PC-9 (cell line): ENCODE measurements at regions not wholly inside any gene's neighbourhood (a gene's known extent, or its start where the extent isn't known, plus 50 kb on each side); places are given as distances from the start of the nearest gene placed in this dataset.

Source experiments
- BruUV-seq: library from RNA; stranded (reverse); fragments of 400-500 nt; replicated peaks from 2 replicates; lab custom pipeline; 2021; lab: Mats Ljungman, UMichigan
- CTCF ChIA-PET: fragments of 300-600 bp; sonication (Branson Sonifier 250); formaldehyde crosslinking; loops from one replicate; lab custom pipeline; 2022; ENCODE audit warnings: antibody characterized with exemption; lab: Charles Lee
- POLR2A ChIA-PET: fragments of 300-600 bp; sonication (Branson Sonifier 250); formaldehyde crosslinking; loops from one replicate; lab custom pipeline; 2022; ENCODE audit warnings: antibody characterized with exemption; ENCODE audit not compliant: unreplicated experiment; lab: Charles Lee
- DNase-seq, 2 experiments: peaks; one replicate each; pipeline versions ENCODE4 v3.0.0 to v3.0.0-alpha.2; 2015 to 2022; ENCODE audit warnings: mixed read lengths in 1 of 2
- H2AFZ ChIP-seq: fragments of 200-600 bp; sonication (generic); 2 replicates; pipeline ENCODE4 v1.8.1; 2017; ENCODE audit warnings: antibody characterized with exemption
- H3F3A ChIP-seq: fragments of 200-600 bp; sonication (generic); 2 replicates; pipeline ENCODE4 v1.8.1; 2017; ENCODE audit warnings: antibody characterized with exemption, mild to moderate bottlenecking, low read depth; ENCODE audit not compliant: insufficient read depth
- H3K27ac ChIP-seq: fragments of 200-600 bp; sonication (generic); 2 replicates; pipeline ENCODE4 v1.6.1; 2016; ENCODE audit warnings: mixed run types
- H3K27me3 ChIP-seq: fragments of 200-600 bp; sonication (generic); 2 replicates; pipeline ENCODE4 v1.6.1; 2016; ENCODE audit warnings: low read depth, mixed run types; ENCODE audit not compliant: insufficient read depth
- H3K36me3 ChIP-seq: fragments of 200-600 bp; sonication (generic); 2 replicates; pipeline ENCODE4 v1.6.1; 2016; ENCODE audit warnings: low read depth, mixed run types
- H3K4me1 ChIP-seq: fragments of 200-600 bp; sonication (generic); replicated peaks from 2 replicates; pipeline ENCODE4 v1.6.1; 2016; ENCODE audit warnings: mixed run types; ENCODE audit not compliant: insufficient read depth
- H3K4me2 ChIP-seq: fragments of 200-600 bp; sonication (generic); 2 replicates; pipeline ENCODE4 v1.6.1; 2017; ENCODE audit warnings: mixed run types
- H3K4me3 ChIP-seq: fragments of 200-600 bp; sonication (generic); 2 replicates; pipeline ENCODE4 v1.6.1; 2016; ENCODE audit warnings: mixed run types
- H3K79me2 ChIP-seq: fragments of 200-600 bp; sonication (generic); 2 replicates; pipeline ENCODE4 v1.6.1; 2017; ENCODE audit warnings: low read depth, mixed run types
- H3K9me2 ChIP-seq: fragments of 200-600 bp; sonication (generic); 2 replicates; pipeline ENCODE4 v1.8.1; 2017; ENCODE audit warnings: mild to moderate bottlenecking; ENCODE audit not compliant: insufficient read depth
- H3K9me3 ChIP-seq: fragments of 200-600 bp; sonication (generic); 2 replicates; pipeline ENCODE4 v1.8.1; 2016; ENCODE audit warnings: low read depth; ENCODE audit not compliant: insufficient read depth
- H4K20me1 ChIP-seq: fragments of 200-600 bp; sonication (generic); 2 replicates; pipeline ENCODE4 v1.8.1; 2017; ENCODE audit not compliant: insufficient read depth
- EZH2 ChIP-seq: fragments of 200-600 bp; sonication (generic); IDR thresholded peaks from 2 replicates; pipeline ENCODE4 v1.8.0; 2017; ENCODE audit warnings: antibody characterized with exemption, low read depth
- intact Hi-C: fragments of 100-400 bp; cut with micrococcal nuclease; formaldehyde crosslinking; loops from one replicate; pipeline ENCODE4 v1.10.0; 2022; ENCODE audit not compliant: unreplicated experiment
- TF ChIP-seq, protein P1 (sequence below): fragments of 200-600 bp; sonication (generic); conservative IDR thresholded peaks from 2 replicates; pipeline ENCODE4 v1.6.1; 2017; ENCODE audit warnings: mixed run types, antibody characterized with exemption, mild to moderate bottlenecking, moderate library complexity

DNA sequence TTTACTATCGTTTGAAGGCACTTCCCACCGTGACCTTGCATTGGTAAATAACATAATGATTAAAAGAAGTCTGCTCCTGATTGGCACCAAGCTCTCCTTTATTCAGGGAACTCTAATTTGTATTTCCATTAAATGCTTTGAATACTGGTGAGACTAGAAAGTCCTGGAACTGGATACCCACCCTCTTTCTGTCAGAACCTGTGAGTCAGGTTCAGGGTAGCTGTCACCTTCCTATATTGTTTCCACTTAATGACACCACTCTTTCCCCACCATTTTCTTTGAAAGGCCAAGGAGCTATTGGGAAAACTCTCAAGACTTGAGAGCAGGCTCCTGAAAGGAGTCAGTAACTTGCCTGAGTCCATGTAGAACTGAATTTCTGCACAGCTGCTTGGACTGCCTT, 55.9 kb upstream of the RASSF6 start:
- no peak overlapping the region for H3K4me3 ChIP-seq
- H2AFZ ChIP-seq: no peak overlapping the region
- no peaks in the 10 kb centered on the region for H3K79me2 ChIP-seq
- H3F3A ChIP-seq: peaks cover 16% of the 10 kb centered on the region
- peaks cover 24% of the 10 kb centered on the region for H3K4me1 ChIP-seq
- ChIA-PET POLR2A (interaction anchor here (0.6 to 1.0 kb wide), 2 partner anchors 28 to 104 kb away, joined by 4 to 32 read pairs; no protein-coding TSS in a partner anchor), CTCF (interaction anchor here (0.6 to 1.1 kb wide), 2 partner anchors 9 to 189 kb away, joined by 3 read pairs; no protein-coding TSS in a partner anchor)
- no peaks in the 10 kb centered on the region for H3K27me3 ChIP-seq
- no peaks in the 10 kb centered on the region for H4K20me1 ChIP-seq
- H3K9me2 ChIP-seq: no peaks in the 10 kb centered on the region
- intact Hi-C loops: loop anchor here (2.0 to 5.0 kb wide), 2 partner anchors 29 to 66 kb away; partner anchors contain the start of gene CXCL8
- BruUV-seq: no TSS peak
- no peaks in the 10 kb centered on the region for H3K9me3 ChIP-seq
- no peak for DNase-seq
- peak overlapping the region; percentile 50 for H3K4me2 ChIP-seq
- no peaks in the 10 kb centered on the region for H3K36me3 ChIP-seq
- H3K27ac ChIP-seq: peak overlapping the region; percentile 94
- TF ChIP-seq EZH2: no peak
- TF ChIP-seq, protein P1, sequence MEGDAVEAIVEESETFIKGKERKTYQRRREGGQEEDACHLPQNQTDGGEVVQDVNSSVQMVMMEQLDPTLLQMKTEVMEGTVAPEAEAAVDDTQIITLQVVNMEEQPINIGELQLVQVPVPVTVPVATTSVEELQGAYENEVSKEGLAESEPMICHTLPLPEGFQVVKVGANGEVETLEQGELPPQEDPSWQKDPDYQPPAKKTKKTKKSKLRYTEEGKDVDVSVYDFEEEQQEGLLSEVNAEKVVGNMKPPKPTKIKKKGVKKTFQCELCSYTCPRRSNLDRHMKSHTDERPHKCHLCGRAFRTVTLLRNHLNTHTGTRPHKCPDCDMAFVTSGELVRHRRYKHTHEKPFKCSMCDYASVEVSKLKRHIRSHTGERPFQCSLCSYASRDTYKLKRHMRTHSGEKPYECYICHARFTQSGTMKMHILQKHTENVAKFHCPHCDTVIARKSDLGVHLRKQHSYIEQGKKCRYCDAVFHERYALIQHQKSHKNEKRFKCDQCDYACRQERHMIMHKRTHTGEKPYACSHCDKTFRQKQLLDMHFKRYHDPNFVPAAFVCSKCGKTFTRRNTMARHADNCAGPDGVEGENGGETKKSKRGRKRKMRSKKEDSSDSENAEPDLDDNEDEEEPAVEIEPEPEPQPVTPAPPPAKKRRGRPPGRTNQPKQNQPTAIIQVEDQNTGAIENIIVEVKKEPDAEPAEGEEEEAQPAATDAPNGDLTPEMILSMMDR: no peak

DNA sequence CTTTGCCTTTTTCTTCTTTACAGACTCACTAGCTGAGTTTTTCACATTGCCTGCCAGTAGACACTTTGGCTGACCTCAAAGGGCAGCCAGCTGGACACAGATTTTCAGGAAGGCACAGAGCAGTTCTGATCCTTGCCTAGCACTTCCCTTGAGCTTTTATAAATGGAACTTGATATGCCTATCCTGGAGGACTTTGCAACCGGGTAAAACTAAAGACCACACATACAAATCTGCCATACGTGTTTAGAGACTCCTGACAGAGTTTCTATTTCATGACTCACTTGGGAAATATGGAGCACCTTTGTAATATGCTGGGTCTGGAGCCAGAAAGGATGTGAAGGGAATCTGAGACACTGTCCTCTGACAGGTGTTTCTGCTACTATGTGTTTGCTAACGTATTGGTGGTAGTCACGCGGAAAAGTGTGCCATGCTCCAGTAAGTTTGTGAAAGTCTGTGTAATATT, 56.7 kb upstream of the RASSF6 start:
- no peak overlapping the region for H3K4me3 ChIP-seq
- no peaks in the 10 kb centered on the region for H3K36me3 ChIP-seq
- H3K9me2 ChIP-seq: no peaks in the 10 kb centered on the region
- DNase-seq: peak; percentile 38 to 95
- peak overlapping the region; percentile 59 for H3K4me2 ChIP-seq
- TF ChIP-seq, protein P1: no peak
- no peak for TF ChIP-seq EZH2
- peaks cover 16% of the 10 kb centered on the region for H3F3A ChIP-seq
- no peaks in the 10 kb centered on the region for H3K9me3 ChIP-seq
- no peaks in the 10 kb centered on the region for H3K27me3 ChIP-seq
- H4K20me1 ChIP-seq: no peaks in the 10 kb centered on the region
- H2AFZ ChIP-seq: no peak overlapping the region
- ChIA-PET CTCF (interaction anchor here (0.6 to 1.1 kb wide), 2 partner anchors 10 to 188 kb away, joined by 3 read pairs; no protein-coding TSS in a partner anchor), POLR2A (interaction anchor here (0.6 to 1.0 kb wide), 2 partner anchors 28 to 103 kb away, joined by 4 to 32 read pairs; no protein-coding TSS in a partner anchor)
- peak overlapping the region; percentile 94 for H3K27ac ChIP-seq
- BruUV-seq: no TSS peak
- no peaks in the 10 kb centered on the region for H3K79me2 ChIP-seq
- H3K4me1 ChIP-seq: peaks cover 24% of the 10 kb centered on the region
- intact Hi-C loops: loop anchor here (1.0 to 5.0 kb wide), 3 partner anchors 28 to 65 kb away; partner anchors contain the start of gene CXCL8

DNA sequence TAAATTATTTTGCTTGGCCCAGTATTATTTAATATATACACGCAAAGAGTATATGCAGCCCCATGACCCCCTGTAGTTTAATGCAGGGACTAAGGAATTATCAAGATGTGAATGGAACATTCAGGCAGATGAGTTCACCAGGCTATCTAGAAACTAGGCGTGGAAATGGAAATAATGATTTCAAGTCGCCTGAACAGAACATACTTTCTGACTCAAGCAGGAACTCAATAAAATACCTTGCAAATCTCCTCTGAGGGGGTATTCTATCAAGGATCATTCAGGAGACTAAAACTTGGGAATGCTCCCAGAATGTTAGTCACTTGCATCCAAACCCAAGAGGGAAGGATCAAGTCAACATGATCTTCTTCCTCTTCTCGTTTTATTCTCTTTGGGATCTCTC, 59.6 kb upstream of the RASSF6 start:
- Histone ChIP-seq H4K20me1 (no peaks in the 10 kb centered on the region), H3K4me2 (no peak overlapping the region), H3K27me3 (no peaks in the 10 kb centered on the region), H2AFZ (no peak overlapping the region), H3K9me3 (no peaks in the 10 kb centered on the region), H3K36me3 (no peaks in the 10 kb centered on the region), H3K79me2 (no peaks in the 10 kb centered on the region), H3K9me2 (no peaks in the 10 kb centered on the region), H3F3A (peaks cover 16% of the 10 kb centered on the region), H3K4me1 (peaks cover 24% of the 10 kb centered on the region), H3K4me3 (no peak overlapping the region), H3K27ac (no peak overlapping the region)
- no peak for TF ChIP-seq EZH2
- TF ChIP-seq, protein P1: no peak
- ChIA-PET POLR2A (no interaction called here), CTCF (no interaction called here)
- no TSS peak for BruUV-seq
- intact Hi-C loops: loop anchor here (5.0 kb wide), 1 partner anchor 62 kb away; the partner anchor contains the start of gene CXCL8
- no peak for DNase-seq
